ENCODE measurements at regions not wholly inside any gene's neighbourhood (a gene's known extent, or its start where the extent isn't known, plus 50 kb on each side); places are given as distances from the start of the nearest gene placed in this dataset.
A peak's percentile ranks its signal among the peaks of the same experiment; 100 is the strongest.

GRCh38 chr1:101357444-101357986, 120.7 kb downstream of the S1PR1 start:
- TF ChIP-seq POLR2A (IDR thresholded peaks at IDR 0.05) (no peak), CTCF (IDR thresholded peaks at IDR 0.05) (peak; percentile 59 to 72), POLR2AphosphoS5 (IDR thresholded peaks at IDR 0.05) (no peak), EP300 (IDR thresholded peaks at IDR 0.05) (no peak)

Data from suprapubic skin (tissue), 4 donors.